ENCODE measurements at regions not wholly inside any gene's neighbourhood (a gene's known extent, or its start where the extent isn't known, plus 50 kb on each side); places are given as distances from the start of the nearest gene placed in this dataset.

DNA sequence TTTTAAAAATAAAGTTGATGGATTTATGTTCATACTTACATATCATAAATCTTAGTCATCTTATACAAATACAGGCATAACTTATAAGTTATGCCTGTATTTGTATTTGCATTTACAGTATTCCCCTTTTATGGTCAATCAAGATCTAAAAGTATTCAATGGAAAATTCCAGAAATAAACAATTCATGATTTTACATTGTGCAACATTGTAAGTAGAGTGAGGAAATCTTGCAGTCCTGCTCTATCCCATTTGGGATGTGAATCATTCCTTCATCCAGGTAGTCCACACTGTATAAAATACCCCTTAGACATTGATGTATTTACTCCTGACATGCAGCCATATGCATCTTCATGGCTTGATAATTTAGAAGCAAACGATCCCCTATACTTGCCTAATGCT lies 795.3 kb downstream of the SLITRK1 start:
- TF ChIP-seq, protein P1, sequence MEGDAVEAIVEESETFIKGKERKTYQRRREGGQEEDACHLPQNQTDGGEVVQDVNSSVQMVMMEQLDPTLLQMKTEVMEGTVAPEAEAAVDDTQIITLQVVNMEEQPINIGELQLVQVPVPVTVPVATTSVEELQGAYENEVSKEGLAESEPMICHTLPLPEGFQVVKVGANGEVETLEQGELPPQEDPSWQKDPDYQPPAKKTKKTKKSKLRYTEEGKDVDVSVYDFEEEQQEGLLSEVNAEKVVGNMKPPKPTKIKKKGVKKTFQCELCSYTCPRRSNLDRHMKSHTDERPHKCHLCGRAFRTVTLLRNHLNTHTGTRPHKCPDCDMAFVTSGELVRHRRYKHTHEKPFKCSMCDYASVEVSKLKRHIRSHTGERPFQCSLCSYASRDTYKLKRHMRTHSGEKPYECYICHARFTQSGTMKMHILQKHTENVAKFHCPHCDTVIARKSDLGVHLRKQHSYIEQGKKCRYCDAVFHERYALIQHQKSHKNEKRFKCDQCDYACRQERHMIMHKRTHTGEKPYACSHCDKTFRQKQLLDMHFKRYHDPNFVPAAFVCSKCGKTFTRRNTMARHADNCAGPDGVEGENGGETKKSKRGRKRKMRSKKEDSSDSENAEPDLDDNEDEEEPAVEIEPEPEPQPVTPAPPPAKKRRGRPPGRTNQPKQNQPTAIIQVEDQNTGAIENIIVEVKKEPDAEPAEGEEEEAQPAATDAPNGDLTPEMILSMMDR (IDR thresholded peaks at IDR 0.05) = no peak
- TF ChIP-seq POLR2A (IDR thresholded peaks at IDR 0.05) (no peak), POLR2AphosphoS5 (IDR thresholded peaks at IDR 0.05) (no peak)

Data from gastroesophageal sphincter (tissue), 3 donors.